ENCODE measurements at regions not wholly inside any gene's neighbourhood (a gene's known extent, or its start where the extent isn't known, plus 50 kb on each side); places are given as distances from the start of the nearest gene placed in this dataset.

GRCh38 chr1:113291777-113292602, 98.3 kb upstream of the MAGI3 start:
- H3K27me3 ChIP-seq (replicated peaks; ENCODE audit: control insufficient read depth, insufficient read depth, low read length) = no peaks in the 10 kb centered on the region

DNA sequence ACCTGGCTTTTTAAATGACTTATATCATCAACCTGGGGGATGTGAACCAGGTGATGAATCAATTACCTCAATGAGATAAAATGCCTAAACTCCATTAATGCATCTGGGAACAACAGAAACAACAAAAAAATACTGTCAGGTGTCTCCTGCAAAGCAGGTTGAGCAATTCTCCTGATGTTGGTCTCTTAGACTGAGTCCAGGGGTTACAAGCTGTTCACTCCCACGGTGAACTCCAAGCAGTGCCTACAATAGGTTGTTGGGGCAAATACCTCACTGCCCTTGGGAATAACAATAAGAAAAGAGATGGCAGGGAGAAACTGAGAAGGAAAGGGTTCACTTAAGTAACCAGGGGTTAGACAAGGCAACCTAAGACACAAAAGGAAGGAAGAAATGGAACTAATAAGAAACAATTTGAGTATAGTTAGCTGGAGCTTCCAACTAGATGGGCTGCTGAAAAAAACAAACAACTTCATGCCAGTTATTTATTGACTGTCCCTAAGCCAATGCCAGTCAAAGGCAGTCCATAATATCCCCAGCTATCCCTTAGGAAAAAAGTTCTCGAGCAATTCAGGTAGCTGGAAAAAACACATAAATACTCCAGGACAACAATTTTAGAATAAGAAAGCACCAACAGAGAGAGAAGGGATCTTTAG, 97.6 kb upstream of the MAGI3 start:
- DNase-seq (ENCODE audit: extremely low read depth, insufficient read length) = no peak
- no peaks in the 10 kb centered on the region for H3K27me3 ChIP-seq (replicated peaks; ENCODE audit: control insufficient read depth, insufficient read depth, low read length)
- TF ChIP-seq CTCF (IDR thresholded peaks at IDR 0.05; ENCODE audit: insufficient read depth, low read length, poor library complexity, severe bottlenecking) = no peak
- no peaks in the 10 kb centered on the region for H3K36me3 ChIP-seq (ENCODE audit: control insufficient read depth, insufficient read depth, low read length)
- no peak overlapping the region for H3K4me3 ChIP-seq (replicated peaks; ENCODE audit: low read depth, low read length)

More at GRCh38 chr1:113291777-113292602, 98.3 kb upstream of the MAGI3 start:
- TF ChIP-seq CTCF (IDR thresholded peaks at IDR 0.05; ENCODE audit: insufficient read depth, low read length, poor library complexity, severe bottlenecking) = no peak
- H3K36me3 ChIP-seq (ENCODE audit: control insufficient read depth, insufficient read depth, low read length) = no peaks in the 10 kb centered on the region
- DNase-seq (ENCODE audit: extremely low read depth, insufficient read length) = no peak
- no peak overlapping the region for H3K4me3 ChIP-seq (replicated peaks; ENCODE audit: low read depth, low read length)

- Histone ChIP-seq H3K36me3 (ENCODE audit: control insufficient read depth, insufficient read depth, low read length) (no peaks in the 10 kb centered on the region), H3K4me3 (replicated peaks; ENCODE audit: low read depth, low read length) (no peak overlapping the region), H3K27me3 (replicated peaks; ENCODE audit: control insufficient read depth, insufficient read depth, low read length) (no peaks in the 10 kb centered on the region)
- no peak for DNase-seq (ENCODE audit: extremely low read depth, insufficient read length)
- no peak for TF ChIP-seq CTCF (IDR thresholded peaks at IDR 0.05; ENCODE audit: insufficient read depth, low read length, poor library complexity, severe bottlenecking)
Measured at GRCh38 chr1:113293256-113293626, 97.1 kb upstream of the MAGI3 start.

DNA sequence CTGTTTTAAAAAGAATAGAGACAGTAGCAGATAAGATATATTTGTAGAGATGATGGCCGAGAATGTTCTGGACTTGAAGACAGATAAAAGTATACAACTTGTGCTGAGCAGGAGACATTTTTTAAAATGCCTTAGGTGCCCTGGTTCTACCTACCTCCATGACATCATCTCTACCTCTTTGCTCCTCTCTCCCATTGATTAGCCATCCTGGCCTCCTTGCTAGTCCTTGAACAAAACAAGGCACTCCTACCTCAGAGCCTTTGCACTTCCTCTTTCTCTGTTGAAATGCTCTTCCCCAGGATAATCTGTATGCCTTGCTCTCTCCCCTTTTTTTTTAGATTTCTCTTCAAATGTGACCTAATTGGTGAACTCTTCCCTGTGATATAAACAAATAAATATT, 92.6 kb upstream of the MAGI3 start:
- DNase-seq (ENCODE audit: extremely low read depth, insufficient read length) = no peak
- H3K4me3 ChIP-seq (replicated peaks; ENCODE audit: low read depth, low read length) = no peak overlapping the region
- H3K27me3 ChIP-seq (replicated peaks; ENCODE audit: control insufficient read depth, insufficient read depth, low read length) = no peaks in the 10 kb centered on the region
- no peaks in the 10 kb centered on the region for H3K36me3 ChIP-seq (ENCODE audit: control insufficient read depth, insufficient read depth, low read length)
- no peak for TF ChIP-seq CTCF (IDR thresholded peaks at IDR 0.05; ENCODE audit: insufficient read depth, low read length, poor library complexity, severe bottlenecking)

- TF ChIP-seq CTCF (IDR thresholded peaks at IDR 0.05; ENCODE audit: insufficient read depth, low read length, poor library complexity, severe bottlenecking) = no peak
- DNase-seq (ENCODE audit: extremely low read depth, insufficient read length) = no peak
- Histone ChIP-seq H3K36me3 (ENCODE audit: control insufficient read depth, insufficient read depth, low read length) (no peaks in the 10 kb centered on the region), H3K4me3 (replicated peaks; ENCODE audit: low read depth, low read length) (no peak overlapping the region), H3K27me3 (replicated peaks; ENCODE audit: control insufficient read depth, insufficient read depth, low read length) (no peaks in the 10 kb centered on the region)
Measured at GRCh38 chr1:113298941-113299340, 91.4 kb upstream of the MAGI3 start.
